Heart right ventricle (tissue), 16 donors: ENCODE measurements at regions not wholly inside any gene's neighbourhood (a gene's known extent, or its start where the extent isn't known, plus 50 kb on each side); places are given as distances from the start of the nearest gene placed in this dataset.

ENCODE experiments used
- ATAC-seq, 8 donors: fragments of 200-7000 bp; cut with Tn5 transposase; one replicate each; pipeline ENCODE4 v1.9.1; 2020; ENCODE audit warnings: mild to moderate bottlenecking in 8 of 8, moderate library complexity in 8 of 8, moderate number of reproducible peaks in 1 of 8
- DNase-seq, 2 donors: peaks; one replicate each; pipeline ENCODE4 v3.0.0-alpha.2; 2020
- H3K27ac ChIP-seq, 10 donors: fragments of 200-600 bp; sonication (generic) in 2 of 10; one replicate each; pipeline versions ENCODE4 v1.5.0 to v1.8.0; 2020 to 2022; ENCODE audit warnings: mild to moderate bottlenecking in 3 of 10
- H3K27me3 ChIP-seq, 7 donors: fragments of 200-600 bp; one replicate each; pipeline ENCODE4 v1.8.0; 2021 to 2022; ENCODE audit warnings: mild to moderate bottlenecking in 2 of 7
- H3K36me3 ChIP-seq, 9 donors: fragments of 200-600 bp; sonication (generic) in 1 of 9; one replicate each; pipeline versions ENCODE4 v1.5.0 to v1.8.0; 2020 to 2022; ENCODE audit warnings: mild to moderate bottlenecking in 2 of 9
- H3K4me1 ChIP-seq, 9 donors: fragments of 200-600 bp; sonication (generic) in 1 of 9; one replicate each; pipeline versions ENCODE4 v1.5.0 to v1.8.0; 2020 to 2022; ENCODE audit warnings: mild to moderate bottlenecking in 4 of 9
- H3K4me3 ChIP-seq, 10 donors: fragments of 200-600 bp; sonication (generic) in 2 of 10; one replicate each; pipeline versions ENCODE4 v1.5.0 to v1.8.0; 2020 to 2022; ENCODE audit warnings: mild to moderate bottlenecking in 7 of 10, moderate library complexity in 2 of 10
- H3K9me3 ChIP-seq, 11 donors: fragments of 200-600 bp in 10 of 11; sonication (generic) in 2 of 11; one replicate each; pipeline versions ENCODE4 v1.5.0 to v1.8.0; 2013 to 2022; ENCODE audit warnings: mild to moderate bottlenecking in 2 of 11, control low read depth in 1 of 11, moderate library complexity in 1 of 11
- WGBS, 2 donors: extraction: QIAGEN DNeasy Blood & Tissue Kit; methylation state at CpG; one replicate each; pipeline ENCODE4 v1.1.7; 2013; ENCODE audit warnings: inconsistent platforms in 1 of 2; 5-methylcytosine and 5-hydroxymethylcytosine counted together
- intact Hi-C, 10 donors: fragments of 100-400 bp; cut with DNase I; formaldehyde crosslinking; loops; one replicate each; pipeline versions ENCODE4 v1.11.1 to v1.14.2; 2022
- TF ChIP-seq, protein P1 (sequence below), 9 donors: fragments of 200-600 bp; sonication (generic) in 2 of 9; IDR thresholded peaks; one replicate each; pipeline versions ENCODE4 v1.5.0 to v1.8.0; 2021 to 2022; ENCODE audit warnings: antibody characterized with exemption in 9 of 9, mild to moderate bottlenecking in 5 of 9, moderate library complexity in 1 of 9
- donor health status: Arrhythmogenic right ventricular cardiomyopathy.
- donor health status: ischemic (EF 13 %, LVEDD 7.1; RV severe dilation, severe dysfunction).
- donor health status: healthy with polysubstance abuse.
- donor health status: DM: no; HTN: yes; CAD: no.
- donor health status: DM: no; HTN: no; CAD: no.
- donor health status: ischemic (EF 25% LVEDD 6.9; RV normal size, moderate dysfunction).
- donor health status: ischemic (EF 25% LVEDD 5.7; RV mildly dilated, moderate dysfunction).
- donor health status: healthy.
- donor health status: DM: yes; HTN: yes; CAD: no.
- donor health status: Ischemic cardiomyopathy.
- donor health status: ischemic (EF 35%, LVEDD 5.7; RV mildly dilated, moderate dysfunction).
- donor health status: nonischemic (EF 11% LVEDD 7.7; RV severe dilation, severe dysfunction).
- donor health status: DM: yes; HTN: yes; CAD: no.
- donor health status: PGD.
- donor health status: ischemic (EF 29% LVEDD 5.4; RV normal size, mild dysfunction).
- donor health status: nonischemic (EF 23%, LVEDD 6.1; RV moderate dilation, normal function).

- ATAC-seq, result no peak
- Histone ChIP-seq H3K36me3 (no peaks in the 10 kb centered on the region), H3K9me3 (no peaks in the 10 kb centered on the region), H3K4me3 (no peak overlapping the region), H3K27ac (no peak overlapping the region), H3K4me1 (no peaks in the 10 kb centered on the region), H3K27me3 (no peaks in the 10 kb centered on the region)
- DNase-seq, result no peak
- intact Hi-C loops, result no loop called here
- TF ChIP-seq, protein P1, sequence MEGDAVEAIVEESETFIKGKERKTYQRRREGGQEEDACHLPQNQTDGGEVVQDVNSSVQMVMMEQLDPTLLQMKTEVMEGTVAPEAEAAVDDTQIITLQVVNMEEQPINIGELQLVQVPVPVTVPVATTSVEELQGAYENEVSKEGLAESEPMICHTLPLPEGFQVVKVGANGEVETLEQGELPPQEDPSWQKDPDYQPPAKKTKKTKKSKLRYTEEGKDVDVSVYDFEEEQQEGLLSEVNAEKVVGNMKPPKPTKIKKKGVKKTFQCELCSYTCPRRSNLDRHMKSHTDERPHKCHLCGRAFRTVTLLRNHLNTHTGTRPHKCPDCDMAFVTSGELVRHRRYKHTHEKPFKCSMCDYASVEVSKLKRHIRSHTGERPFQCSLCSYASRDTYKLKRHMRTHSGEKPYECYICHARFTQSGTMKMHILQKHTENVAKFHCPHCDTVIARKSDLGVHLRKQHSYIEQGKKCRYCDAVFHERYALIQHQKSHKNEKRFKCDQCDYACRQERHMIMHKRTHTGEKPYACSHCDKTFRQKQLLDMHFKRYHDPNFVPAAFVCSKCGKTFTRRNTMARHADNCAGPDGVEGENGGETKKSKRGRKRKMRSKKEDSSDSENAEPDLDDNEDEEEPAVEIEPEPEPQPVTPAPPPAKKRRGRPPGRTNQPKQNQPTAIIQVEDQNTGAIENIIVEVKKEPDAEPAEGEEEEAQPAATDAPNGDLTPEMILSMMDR (IDR thresholded peaks at IDR 0.05), result no peak
- 89 to 92% methylated on average over 2 of the region's 2 CpGs for WGBS, 2 donors
These were observed 1023.4 kb upstream of the KLHL29 start for GRCh38 chr2:22361571-22361970.

DNA sequence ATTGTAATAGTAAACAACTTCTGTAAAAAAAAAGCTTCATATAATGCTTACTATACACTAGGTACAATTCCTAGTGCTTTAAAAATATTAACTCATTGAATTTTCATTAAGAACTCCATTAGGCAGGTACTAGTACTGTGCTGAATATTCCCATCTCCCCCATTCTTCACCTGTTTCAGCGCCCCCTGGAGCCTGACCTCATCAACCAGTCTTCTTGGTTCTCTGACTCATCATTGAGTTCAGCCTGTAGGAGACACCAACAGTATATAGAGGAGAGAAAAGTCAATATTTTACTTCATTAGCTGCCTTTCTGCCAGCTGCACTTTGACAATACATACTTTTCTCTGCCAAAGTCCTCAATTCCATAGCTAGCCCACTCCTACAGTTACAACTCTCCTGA lies 1009.9 kb upstream of the KLHL29 start:
- TF ChIP-seq, protein P1 (IDR thresholded peaks at IDR 0.05), result no peak

GRCh38 chr2:22377268-22377667 lies 1007.7 kb upstream of the KLHL29 start:
- 27 to 30% methylated on average over 6 of the region's 6 CpGs for WGBS, 2 donors
- Histone ChIP-seq H3K27ac (no peak overlapping the region), H3K27me3 (no peaks in the 10 kb centered on the region), H3K4me3 (no peak overlapping the region), H3K4me1 (no peaks in the 10 kb centered on the region), H3K9me3 (no peaks in the 10 kb centered on the region), H3K36me3 (no peaks in the 10 kb centered on the region)
- TF ChIP-seq, protein P1 (IDR thresholded peaks at IDR 0.05), result no peak
- ATAC-seq (no peak), DNase-seq (no peak)
- intact Hi-C loops, result no loop called here

More for the DNA sequence above, 1009.9 kb upstream of the KLHL29 start:
- no peaks in the 10 kb centered on the region for H3K27me3 ChIP-seq
- ATAC-seq (no peak), DNase-seq (no peak)
- no peaks in the 10 kb centered on the region for H3K9me3 ChIP-seq
- intact Hi-C loops, result no loop called here
- 3 to 18% methylated on average over 1 of the region's 1 CpG for WGBS, 2 donors
- no peaks in the 10 kb centered on the region for H3K36me3 ChIP-seq
- H3K4me3 ChIP-seq, result no peak overlapping the region
- no peak overlapping the region for H3K27ac ChIP-seq
- no peaks in the 10 kb centered on the region for H3K4me1 ChIP-seq

DNA sequence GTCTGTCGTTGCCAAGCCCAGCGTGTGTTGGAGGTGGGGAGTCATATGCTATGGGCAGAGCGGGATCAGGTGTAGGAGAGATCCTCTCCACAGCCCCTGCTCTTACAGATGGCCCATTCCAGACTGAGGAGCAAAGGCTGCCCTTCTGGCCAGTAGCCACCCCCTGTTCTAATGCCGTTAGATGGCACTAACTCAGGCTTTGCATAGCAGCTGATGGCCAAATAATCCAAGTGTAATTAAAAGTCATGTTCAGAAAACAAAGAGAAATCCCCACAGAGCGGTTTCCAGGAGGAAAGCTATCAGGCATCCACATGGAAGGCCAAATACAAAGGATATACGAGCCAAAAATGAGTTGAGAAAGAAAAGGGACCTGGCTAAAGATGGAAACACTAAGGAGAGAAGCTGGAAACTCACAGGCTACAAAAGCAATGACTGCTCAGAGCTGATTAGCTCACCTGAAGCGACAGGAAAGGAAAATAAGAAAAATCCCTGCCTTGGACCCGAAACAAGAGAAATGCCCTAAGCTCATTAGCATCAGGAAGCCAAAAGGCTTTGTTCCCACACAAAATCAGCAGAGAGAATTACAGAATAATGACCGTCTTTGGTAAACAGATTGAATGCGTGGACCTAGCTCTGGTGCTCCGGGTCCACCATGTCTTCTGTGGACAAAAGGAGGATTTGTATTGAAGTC lies 1002.4 kb upstream of the KLHL29 start:
- ATAC-seq, result no peak
- TF ChIP-seq, protein P1 (IDR thresholded peaks at IDR 0.05), result no peak
- WGBS, 2 donors, result 70 to 76% methylated on average over 11 of the region's 11 CpGs

More for the DNA sequence above, 1002.4 kb upstream of the KLHL29 start:
- Histone ChIP-seq H3K4me3 (no peak overlapping the region), H3K27ac (no peak overlapping the region), H3K36me3 (no peaks in the 10 kb centered on the region), H3K9me3 (no peaks in the 10 kb centered on the region), H3K4me1 (no peaks in the 10 kb centered on the region), H3K27me3 (peaks cover 0 to 3% (median 0%) of the 10 kb centered on the region in 7 donors)
- no peak for DNase-seq
- intact Hi-C loops, result no loop called here
